GM19035 (cell line): ENCODE measurements at regions not wholly inside any gene's neighbourhood (a gene's known extent, or its start where the extent isn't known, plus 50 kb on each side); places are given as distances from the start of the nearest gene placed in this dataset.

Experiments
- ATAC-seq: cut with Tn5 transposase; IDR thresholded peaks from one replicate; pipeline ENCODE4 v1.9.1; 2021; ENCODE audit not compliant: unreplicated experiment

- no peak for ATAC-seq
Measured at GRCh38 chr10:36636879-36637278, 488.5 kb upstream of the ANKRD30A start.

- ATAC-seq = no peak
Measured at GRCh38 chr10:36636285-36636839, 489.0 kb upstream of the ANKRD30A start.

GRCh38 chr10:36634916-36635315, 490.5 kb upstream of the ANKRD30A start:
- no peak for ATAC-seq

DNA sequence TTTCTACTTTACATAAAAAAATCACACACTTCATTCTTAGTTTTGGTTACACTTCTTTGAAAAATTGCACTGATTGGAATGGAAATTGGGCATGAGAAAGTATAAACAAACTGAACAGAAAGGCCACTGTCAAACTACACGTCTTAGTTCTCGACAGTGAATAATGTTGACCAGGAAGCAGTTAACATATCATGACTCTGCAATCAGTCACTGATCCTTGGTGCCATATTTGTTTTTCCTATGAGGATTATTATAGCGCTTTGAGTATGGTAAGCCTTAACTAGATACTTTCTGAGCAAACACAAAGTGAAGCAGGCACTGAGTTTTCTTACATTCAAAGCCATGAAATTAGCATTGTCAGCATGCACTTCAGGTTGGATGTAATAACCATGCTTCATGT, 495.1 kb upstream of the ANKRD30A start:
- ATAC-seq = no peak

- no peak for ATAC-seq
Measured at GRCh38 chr10:36629476-36629875, 495.9 kb upstream of the ANKRD30A start.

DNA sequence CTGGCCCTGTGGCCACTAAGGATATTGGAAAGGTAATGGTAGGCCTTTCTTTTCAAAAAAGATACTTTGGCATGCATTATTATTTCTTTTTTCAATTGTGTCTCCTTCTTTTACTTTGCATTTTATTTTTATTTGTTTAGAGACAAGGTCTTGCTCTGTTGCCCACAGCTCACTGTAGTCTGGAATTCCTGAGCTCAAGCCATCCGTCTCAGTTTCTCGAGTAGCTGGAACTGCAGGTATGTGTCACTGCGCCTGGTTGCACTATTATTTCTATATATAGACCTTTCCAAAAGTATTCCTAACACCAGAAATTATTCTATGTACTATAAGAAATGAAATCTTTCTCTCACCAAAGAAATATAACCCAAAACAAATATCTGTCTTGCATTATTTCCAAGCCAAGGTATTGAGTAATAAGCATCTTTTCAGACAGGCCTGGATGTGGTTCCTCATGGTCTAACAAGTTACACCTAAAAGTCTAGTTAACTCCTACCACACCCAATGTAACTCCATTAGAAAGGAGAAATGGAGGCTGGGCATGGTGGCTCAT, 500.8 kb upstream of the ANKRD30A start:
- ATAC-seq = no peak

DNA sequence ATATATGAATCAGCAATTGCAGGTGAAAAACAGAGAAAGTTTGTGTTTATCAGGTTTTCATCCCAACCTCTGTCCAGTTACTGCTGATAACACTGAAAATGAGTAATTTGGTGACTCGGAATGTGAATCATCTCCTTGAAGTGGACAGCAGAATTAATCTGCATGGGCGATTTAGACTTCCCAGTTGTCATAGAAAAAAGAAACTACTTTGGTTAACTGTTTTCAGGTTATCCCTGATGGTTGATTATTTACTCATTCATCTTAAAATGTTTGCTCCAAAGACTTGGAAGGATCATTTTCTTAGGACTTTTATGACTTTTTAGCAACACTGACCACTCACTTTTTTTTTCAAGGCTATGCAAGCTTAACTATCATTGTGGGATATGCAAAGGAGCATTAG, 504.1 kb upstream of the ANKRD30A start:
- ATAC-seq = no peak

DNA sequence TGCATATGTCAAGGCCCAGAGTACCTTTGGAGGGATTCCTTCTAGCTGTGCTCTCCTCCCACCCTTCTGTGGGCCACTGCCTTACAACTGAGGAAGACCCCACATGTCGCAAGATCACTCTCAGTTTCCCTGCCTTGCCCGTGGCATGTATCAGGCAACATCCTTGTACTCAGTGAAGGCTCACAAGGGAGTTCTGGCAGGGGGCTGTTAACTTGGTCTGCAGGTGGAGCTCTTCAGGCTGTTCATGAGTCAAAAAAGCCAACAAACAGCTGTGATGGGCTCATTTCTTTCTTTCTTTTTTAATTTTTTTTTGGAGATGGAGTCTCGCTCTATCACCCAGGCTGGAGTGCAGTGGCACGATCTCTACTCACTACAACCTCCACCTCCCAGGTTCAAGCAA, 513.0 kb upstream of the ANKRD30A start:
- ATAC-seq = no peak

- no peak for ATAC-seq
Measured at GRCh38 chr10:36608866-36609265, 516.5 kb upstream of the ANKRD30A start.

GRCh38 chr10:36608251-36608650, 517.1 kb upstream of the ANKRD30A start:
- ATAC-seq = no peak

- ATAC-seq = no peak
Measured at GRCh38 chr10:36606234-36606839, 519.1 kb upstream of the ANKRD30A start.

DNA sequence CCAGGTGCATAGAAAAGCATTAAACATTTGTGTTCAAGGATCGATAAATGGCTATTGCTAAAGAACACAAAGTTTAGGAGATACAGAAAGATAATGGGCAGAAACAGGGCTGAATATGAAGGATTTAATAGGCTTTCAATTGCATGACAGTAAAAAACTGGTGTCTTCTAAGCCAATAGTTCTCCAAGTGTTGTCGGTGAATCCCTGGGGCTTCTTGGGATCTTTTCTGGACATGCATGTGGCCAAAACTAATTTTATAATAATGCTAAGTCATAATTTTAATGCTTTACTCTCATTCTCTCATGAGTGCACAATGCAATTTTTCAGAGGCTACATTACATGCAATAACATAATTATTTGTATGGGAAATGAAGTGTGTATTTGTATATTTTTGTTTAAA, 521.1 kb upstream of the ANKRD30A start:
- ATAC-seq = no peak

DNA sequence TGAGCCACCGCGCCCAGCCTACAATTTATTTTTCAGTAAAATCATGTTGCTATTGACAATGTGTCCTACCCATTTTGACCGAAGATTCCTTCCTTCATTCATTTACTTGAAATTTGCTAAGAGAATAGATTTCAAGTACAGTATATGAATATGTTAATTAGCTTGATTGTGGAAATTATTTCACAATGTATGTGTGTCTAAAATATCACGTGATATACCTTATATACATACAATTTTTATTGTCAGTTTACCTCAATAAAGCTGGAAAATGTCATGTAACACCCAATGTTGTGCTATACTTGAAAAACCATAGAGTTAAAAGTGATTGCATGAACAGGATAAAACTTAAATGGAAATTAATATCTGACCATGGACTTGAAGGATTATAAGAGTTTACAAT, 521.7 kb upstream of the ANKRD30A start:
- ATAC-seq = no peak

DNA sequence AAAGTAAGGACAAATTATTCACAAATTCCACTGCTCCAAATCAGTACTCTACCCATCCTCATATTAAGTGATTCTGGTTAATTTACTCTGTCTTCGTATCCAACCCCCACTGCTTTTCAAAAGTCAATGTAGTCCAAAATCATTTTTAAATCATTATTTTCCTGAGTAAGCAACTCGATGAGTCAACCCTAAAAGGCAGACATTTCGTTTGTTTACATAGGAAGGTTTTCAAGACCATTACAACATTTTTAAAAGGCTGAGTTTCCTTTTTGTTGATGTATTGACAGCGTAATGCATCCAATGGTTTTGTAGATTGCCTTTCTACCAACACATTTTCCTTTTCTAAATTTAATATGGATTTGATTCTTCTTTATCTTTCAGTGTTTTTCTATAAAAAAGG, 523.0 kb upstream of the ANKRD30A start:
- ATAC-seq = no peak

- ATAC-seq = no peak
Measured at GRCh38 chr10:36597756-36598320, 527.6 kb upstream of the ANKRD30A start.

DNA sequence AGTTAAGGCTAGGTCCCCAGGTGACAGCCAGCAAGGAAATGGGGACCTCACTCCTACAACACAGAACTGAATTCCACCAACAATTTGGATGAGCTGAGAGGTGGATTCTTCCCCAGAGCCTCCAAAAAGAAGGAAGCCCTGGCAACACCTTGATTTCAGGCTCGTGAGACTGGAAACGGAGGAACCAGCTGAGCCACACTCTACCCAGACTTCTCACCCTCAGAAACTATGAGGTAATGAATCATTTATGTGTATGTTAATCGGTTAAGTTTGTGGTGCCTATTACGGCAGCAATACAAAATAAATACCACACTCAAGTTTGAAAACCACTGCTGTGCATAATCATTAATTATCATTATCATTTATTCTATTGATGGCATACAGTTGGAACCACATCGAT, 532.4 kb upstream of the ANKRD30A start:
- no peak for ATAC-seq

- no peak for ATAC-seq
Measured at GRCh38 chr10:36591436-36591835, 534.0 kb upstream of the ANKRD30A start.

GRCh38 chr10:36583690-36584089, 541.7 kb upstream of the ANKRD30A start:
- no peak for ATAC-seq

- ATAC-seq = no peak
Measured at GRCh38 chr10:36581237-36581636, 544.2 kb upstream of the ANKRD30A start.

GRCh38 chr10:36578306-36578705, 547.1 kb upstream of the ANKRD30A start:
- ATAC-seq = no peak

GRCh38 chr10:36577126-36577525, 548.3 kb upstream of the ANKRD30A start:
- ATAC-seq = no peak

- ATAC-seq = no peak
Measured at GRCh38 chr10:36574207-36574606, 551.2 kb upstream of the ANKRD30A start.

- ATAC-seq = no peak
Measured at GRCh38 chr10:36573246-36573645, 552.2 kb upstream of the ANKRD30A start.
